ENCODE measurements at regions not wholly inside any gene's neighbourhood (a gene's known extent, or its start where the extent isn't known, plus 50 kb on each side); places are given as distances from the start of the nearest gene placed in this dataset.

GRCh38 chr11:121749691-121750090 lies 296.9 kb upstream of the SORL1-AS1 start:
- no peak for TF ChIP-seq CTCF (IDR thresholded peaks at IDR 0.05)
- TF ChIP-seq POLR2A (IDR thresholded peaks at IDR 0.05), result no peak
- TF ChIP-seq POLR2AphosphoS5 (IDR thresholded peaks at IDR 0.05), result no peak

All from breast epithelium (tissue), 3 donors.